Omental fat pad (tissue), 3 donors: ENCODE measurements at regions not wholly inside any gene's neighbourhood (a gene's known extent, or its start where the extent isn't known, plus 50 kb on each side); places are given as distances from the start of the nearest gene placed in this dataset.
A peak's percentile ranks its signal among the peaks of the same experiment; 100 is the strongest.
"Not testable (repeated sequence)": the region's sequence is repeated elsewhere in the genome, so short reads cannot be mapped to it uniquely, and the experiment has no call there.

Experiments
- ATAC-seq: fragments of 150-250 bp; one replicate; pipeline ENCODE4 v1.9.1; 2016; ENCODE audit warnings: mild to moderate bottlenecking, moderate library complexity; ENCODE audit not compliant: low FRiP score
- DNase-seq: peaks from one replicate; pipeline ENCODE4 v3.0.0-alpha.2; 2019; ENCODE audit warnings: low spot score
- TF ChIP-seq, protein P1 (sequence below), 3 donors: fragments of 450-650 bp; IDR thresholded peaks; one replicate each; pipeline ENCODE4 v1.5.1; 2016 to 2017; ENCODE audit warnings: antibody characterized with exemption in 3 of 3, mild to moderate bottlenecking in 3 of 3, moderate library complexity in 2 of 3

DNA sequence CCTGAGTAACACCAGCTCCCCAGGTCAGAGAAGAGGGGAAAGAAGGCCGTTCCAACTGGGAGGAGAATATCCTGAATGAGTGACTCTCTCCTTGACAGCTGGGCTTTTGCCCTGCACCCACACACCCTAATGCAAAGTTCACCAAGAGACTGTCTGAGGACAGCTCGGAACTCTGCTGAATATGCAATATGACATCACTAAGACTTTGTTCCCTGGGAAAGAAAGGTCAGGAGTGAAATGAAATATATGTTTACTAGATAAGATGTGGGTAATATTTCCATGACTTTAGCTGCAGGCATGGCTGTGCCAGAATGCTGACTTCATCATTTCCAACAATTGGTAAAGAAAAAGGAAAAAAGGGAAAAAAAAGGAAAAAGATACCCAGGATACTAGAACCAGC is 488.2 kb upstream of the RAB6C start:
- DNase-seq: no peak
- peak; percentile 65 for ATAC-seq
- TF ChIP-seq, protein P1, sequence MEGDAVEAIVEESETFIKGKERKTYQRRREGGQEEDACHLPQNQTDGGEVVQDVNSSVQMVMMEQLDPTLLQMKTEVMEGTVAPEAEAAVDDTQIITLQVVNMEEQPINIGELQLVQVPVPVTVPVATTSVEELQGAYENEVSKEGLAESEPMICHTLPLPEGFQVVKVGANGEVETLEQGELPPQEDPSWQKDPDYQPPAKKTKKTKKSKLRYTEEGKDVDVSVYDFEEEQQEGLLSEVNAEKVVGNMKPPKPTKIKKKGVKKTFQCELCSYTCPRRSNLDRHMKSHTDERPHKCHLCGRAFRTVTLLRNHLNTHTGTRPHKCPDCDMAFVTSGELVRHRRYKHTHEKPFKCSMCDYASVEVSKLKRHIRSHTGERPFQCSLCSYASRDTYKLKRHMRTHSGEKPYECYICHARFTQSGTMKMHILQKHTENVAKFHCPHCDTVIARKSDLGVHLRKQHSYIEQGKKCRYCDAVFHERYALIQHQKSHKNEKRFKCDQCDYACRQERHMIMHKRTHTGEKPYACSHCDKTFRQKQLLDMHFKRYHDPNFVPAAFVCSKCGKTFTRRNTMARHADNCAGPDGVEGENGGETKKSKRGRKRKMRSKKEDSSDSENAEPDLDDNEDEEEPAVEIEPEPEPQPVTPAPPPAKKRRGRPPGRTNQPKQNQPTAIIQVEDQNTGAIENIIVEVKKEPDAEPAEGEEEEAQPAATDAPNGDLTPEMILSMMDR (IDR thresholded peaks at IDR 0.05): no peak

DNA sequence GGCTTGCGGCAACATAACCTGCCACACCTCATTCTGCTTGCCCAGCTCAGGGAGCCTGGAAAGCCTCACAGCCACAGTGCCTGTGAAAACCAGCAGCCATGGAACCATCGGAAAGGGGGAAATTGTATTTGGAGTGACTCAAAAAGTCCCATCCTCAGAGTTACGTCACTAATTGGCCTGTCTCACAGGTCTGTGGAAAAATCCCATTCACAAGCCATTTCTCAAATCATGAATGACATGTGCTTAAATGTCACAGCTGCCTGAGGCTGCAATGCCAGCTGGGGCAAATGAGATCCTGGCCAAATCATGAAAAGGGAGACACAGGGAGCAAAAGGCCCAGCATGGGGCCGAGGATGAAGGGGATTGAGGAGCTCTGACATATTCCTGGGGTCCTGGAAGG is 486.9 kb upstream of the RAB6C start:
- TF ChIP-seq, protein P1 (IDR thresholded peaks at IDR 0.05): no peak
- no peak for DNase-seq
- no peak for ATAC-seq

DNA sequence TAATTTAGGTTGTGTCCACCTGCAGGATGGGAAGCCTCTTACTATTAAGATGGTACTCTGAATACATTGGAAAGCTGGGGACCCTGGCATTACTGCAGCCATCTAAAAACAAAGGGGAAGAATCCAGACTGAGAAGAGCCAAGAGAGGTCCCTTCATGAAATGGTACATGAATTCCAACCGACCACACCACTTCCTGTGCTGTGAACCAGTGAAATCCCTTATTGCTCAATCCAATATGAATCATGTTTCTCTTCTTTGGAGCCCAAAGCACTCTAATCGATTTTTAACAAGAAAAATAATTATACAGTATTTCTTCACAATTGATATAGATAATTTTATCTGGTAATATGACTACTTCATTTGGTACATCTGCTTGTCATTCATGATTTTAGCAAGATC is 479.7 kb upstream of the RAB6C start:
- DNase-seq (no peak), ATAC-seq (no peak)
- TF ChIP-seq, protein P1 (IDR thresholded peaks at IDR 0.05): no peak

DNA sequence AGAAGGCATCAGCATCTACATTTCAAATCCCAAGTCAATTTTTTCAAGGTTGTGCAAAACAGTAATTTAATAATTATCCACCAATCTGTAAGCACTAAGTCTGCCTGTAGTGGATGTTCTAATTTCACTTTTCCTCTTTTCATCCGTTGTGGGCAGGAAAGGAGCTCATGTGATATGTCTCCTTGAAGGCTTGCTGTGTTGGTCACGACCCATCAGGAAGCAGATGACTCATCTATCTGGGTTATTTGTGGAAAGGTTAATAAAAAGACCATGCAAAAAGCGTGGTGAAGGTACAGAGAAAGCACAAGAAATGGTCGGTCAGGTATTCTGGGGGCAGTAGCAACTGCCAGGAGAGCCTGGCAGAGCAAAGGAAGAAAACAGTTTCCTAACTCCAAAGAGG is 476.7 kb upstream of the RAB6C start:
- DNase-seq (no peak), ATAC-seq (no peak)
- TF ChIP-seq, protein P1 (IDR thresholded peaks at IDR 0.05): no peak

DNA sequence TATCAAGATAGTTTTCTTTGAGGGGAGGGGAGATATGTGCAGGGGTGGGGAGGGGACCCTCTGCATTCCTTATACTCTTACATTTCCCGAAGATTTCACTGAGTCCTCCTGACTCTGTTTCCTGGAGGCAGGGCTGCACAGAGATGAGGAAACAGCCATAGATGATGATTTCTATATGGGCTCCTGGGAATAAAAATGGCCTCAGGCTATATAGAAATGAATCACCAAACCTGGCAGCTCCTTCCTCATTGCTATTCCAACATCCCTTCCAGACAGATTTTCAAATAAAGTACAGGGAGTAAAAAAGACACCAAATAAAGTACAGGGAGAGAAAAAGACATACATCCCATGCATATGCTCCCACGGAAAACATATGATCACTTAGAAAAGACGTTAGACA is 474.8 kb upstream of the RAB6C start:
- TF ChIP-seq, protein P1 (IDR thresholded peaks at IDR 0.05): no peak
- no peak for ATAC-seq
- no peak for DNase-seq

DNA sequence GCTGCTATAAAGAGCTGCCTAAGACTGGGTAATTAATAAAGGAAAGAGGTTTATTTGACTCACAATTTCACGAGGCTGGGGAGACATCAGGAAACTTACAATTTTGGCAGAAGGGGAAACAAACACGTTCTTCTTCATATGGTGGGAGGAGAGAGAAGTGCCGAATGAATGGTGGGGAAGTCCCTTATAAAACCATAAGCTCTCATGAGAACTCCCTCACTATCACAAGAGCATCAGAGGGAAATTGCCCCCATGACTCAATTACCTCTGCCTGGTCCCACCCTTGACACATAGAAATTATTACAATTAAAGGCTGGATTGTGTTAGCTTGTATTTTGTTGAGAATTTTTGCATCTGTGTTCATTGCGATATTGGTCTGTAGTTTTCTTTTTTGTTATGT is 460.5 kb upstream of the RAB6C start:
- TF ChIP-seq, protein P1 (IDR thresholded peaks at IDR 0.05): no peak
- DNase-seq (no peak), ATAC-seq (no peak)

DNA sequence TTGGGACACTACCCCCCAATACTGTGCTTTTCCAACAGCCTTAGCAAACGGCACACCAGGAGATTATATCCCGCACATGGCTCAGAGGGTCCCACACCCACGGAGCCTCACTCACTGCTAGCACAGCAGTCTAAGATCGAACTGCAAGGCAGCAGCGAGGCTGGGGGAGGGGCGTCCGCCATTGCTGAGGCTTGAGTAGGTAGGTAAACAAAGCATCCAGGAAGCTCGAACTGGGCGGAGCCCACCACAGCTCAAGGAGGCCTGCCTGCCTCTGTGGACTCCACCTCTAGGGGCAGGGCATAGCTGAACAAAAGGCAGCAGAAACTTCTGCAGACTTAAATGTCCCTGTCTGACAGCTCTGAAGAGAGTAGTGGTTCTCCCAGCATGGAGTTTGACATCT is 447.3 kb upstream of the RAB6C start:
- ATAC-seq, DNase-seq: not testable (repeated sequence)

DNA sequence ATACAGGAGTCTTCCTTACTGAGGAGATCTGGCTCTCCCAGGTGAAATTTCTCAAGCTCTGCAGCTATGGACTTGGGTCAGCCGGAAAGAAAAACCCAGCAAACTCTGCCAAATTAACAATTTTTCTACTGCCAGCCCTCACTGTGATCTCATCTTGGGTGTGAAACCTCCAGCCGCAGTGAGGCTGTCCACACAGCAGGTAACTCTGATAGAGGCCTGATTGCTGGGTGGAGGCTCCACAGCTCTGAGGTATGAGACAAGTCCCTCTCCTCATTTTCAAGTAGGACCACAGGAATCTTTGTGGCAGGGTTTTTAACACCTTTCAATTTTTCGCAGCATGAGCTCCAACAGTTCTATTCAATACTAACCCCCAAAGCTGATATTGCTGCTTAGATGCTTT is 430.6 kb upstream of the RAB6C start:
- no peak for ATAC-seq
- no peak for DNase-seq
- TF ChIP-seq, protein P1 (IDR thresholded peaks at IDR 0.05): no peak
